DND-41 (cell line): ENCODE measurements at regions not wholly inside any gene's neighbourhood (a gene's known extent, or its start where the extent isn't known, plus 50 kb on each side); places are given as distances from the start of the nearest gene placed in this dataset.

Source experiments
- ATAC-seq: fragments of 200-7000 bp; cut with Tn5 transposase; 3 replicates; pipeline ENCODE4 v1.9.1; 2021; ENCODE audit warnings: low read depth; ENCODE audit not compliant: insufficient read depth
- DNase-seq: peaks from one replicate; pipeline ENCODE4 v3.0.0-alpha.2; 2020
- H2AFZ ChIP-seq: 2 replicates; pipeline ENCODE4 v1.6.0; 2012; ENCODE audit warnings: low read depth, low read length
- H3K27ac ChIP-seq: 2 replicates; pipeline ENCODE4 v1.5.1; 2012; ENCODE audit warnings: low read length, inconsistent platforms
- H3K27me3 ChIP-seq: fragments of 200-600 bp; sonication (generic); 2 replicates; pipeline ENCODE4 v1.6.0; 2012; ENCODE audit warnings: low read length, mild to moderate bottlenecking, inconsistent platforms; ENCODE audit not compliant: insufficient read depth, poor library complexity
- H3K36me3 ChIP-seq: 2 replicates; pipeline ENCODE4 v1.5.1; 2012; ENCODE audit warnings: low read length, inconsistent platforms; ENCODE audit not compliant: insufficient read depth
- H3K4me1 ChIP-seq: 2 replicates; pipeline ENCODE4 v1.5.1; 2012; ENCODE audit warnings: mild to moderate bottlenecking, low read length; ENCODE audit not compliant: insufficient read depth
- H3K4me2 ChIP-seq: 2 replicates; pipeline ENCODE4 v1.6.0; 2012; ENCODE audit warnings: mild to moderate bottlenecking, moderate library complexity, low read length, inconsistent platforms; ENCODE audit not compliant: insufficient read depth
- H3K4me3 ChIP-seq, 2 experiments: fragments of 200-600 bp in 1 of 2; shearing (Covaris generic) in 1 of 2; 2 replicates each; pipeline ENCODE4 v1.5.1; 2012 to 2016; ENCODE audit warnings: inconsistent platforms in 2 of 2, low read length in 2 of 2, mild to moderate bottlenecking in 2 of 2, low read depth in 1 of 2, moderate library complexity in 1 of 2
- H3K79me2 ChIP-seq: 2 replicates; pipeline ENCODE4 v1.6.0; 2012; ENCODE audit warnings: low read length, inconsistent platforms; ENCODE audit not compliant: insufficient read depth
- H3K9ac ChIP-seq: 2 replicates; pipeline ENCODE4 v1.6.0; 2012; ENCODE audit warnings: low read depth, mild to moderate bottlenecking, inconsistent platforms, low read length, moderate library complexity
- H3K9me3 ChIP-seq: 2 replicates; pipeline ENCODE4 v1.5.1; 2012; ENCODE audit warnings: low read length, moderate library complexity, mild to moderate bottlenecking, inconsistent platforms; ENCODE audit not compliant: insufficient read depth, severe bottlenecking
- H4K20me1 ChIP-seq: 2 replicates; pipeline ENCODE4 v1.6.0; 2012; ENCODE audit warnings: low read length; ENCODE audit not compliant: insufficient read depth
- CTCF ChIP-seq: IDR thresholded peaks from 2 replicates; pipeline ENCODE4 v1.5.1; 2012; ENCODE audit warnings: borderline replicate concordance, low read length, moderate library complexity, mild to moderate bottlenecking; ENCODE audit not compliant: poor library complexity, severe bottlenecking; ENCODE audit errors: extremely low read depth
- EZH2 ChIP-seq: IDR thresholded peaks from 3 replicates; pipeline ENCODE4 v1.6.1; 2012; ENCODE audit warnings: borderline replicate concordance, low read depth, mild to moderate bottlenecking, moderate library complexity, low read length, inconsistent platforms; ENCODE audit not compliant: severe bottlenecking

GRCh38 chr1:201742955-201743805 is 85.8 kb upstream of the IPO9 start:
- DNase-seq: no peak
- H3K4me3 ChIP-seq: no peak overlapping the region
- no peak for ATAC-seq
- no peak overlapping the region for H3K9ac ChIP-seq
- no peak overlapping the region for H2AFZ ChIP-seq
- no peaks in the 10 kb centered on the region for H3K79me2 ChIP-seq
- H4K20me1 ChIP-seq: peaks cover 5% of the 10 kb centered on the region; the same call in 1 of the 2 replicates
- no peak overlapping the region for H3K27ac ChIP-seq
- peaks cover 70% of the 10 kb centered on the region for H3K27me3 ChIP-seq
- no peak for TF ChIP-seq CTCF
- TF ChIP-seq EZH2: no peak
- H3K9me3 ChIP-seq: no peaks in the 10 kb centered on the region
- no peaks in the 10 kb centered on the region for H3K4me1 ChIP-seq
- H3K36me3 ChIP-seq: no peaks in the 10 kb centered on the region
- no peak overlapping the region for H3K4me2 ChIP-seq

GRCh38 chr1:201745023-201745422 is 83.9 kb upstream of the IPO9 start:
- H3K27ac ChIP-seq: no peak overlapping the region
- no peaks in the 10 kb centered on the region for H3K36me3 ChIP-seq
- no peak for TF ChIP-seq EZH2
- no peak for TF ChIP-seq CTCF
- DNase-seq: no peak
- no peak overlapping the region for H3K4me2 ChIP-seq
- H3K4me3 ChIP-seq: no peak overlapping the region
- no peaks in the 10 kb centered on the region for H3K79me2 ChIP-seq
- H3K9ac ChIP-seq: no peak overlapping the region
- no peaks in the 10 kb centered on the region for H3K9me3 ChIP-seq
- ATAC-seq: no peak
- no peak overlapping the region for H2AFZ ChIP-seq
- H4K20me1 ChIP-seq: no peaks in the 10 kb centered on the region; the same call in 1 of the 2 replicates
- no peaks in the 10 kb centered on the region for H3K4me1 ChIP-seq
- H3K27me3 ChIP-seq: peaks cover 57% of the 10 kb centered on the region

- Histone ChIP-seq H3K9ac (no peak overlapping the region), H3K9me3 (no peaks in the 10 kb centered on the region), H3K4me1 (no peaks in the 10 kb centered on the region), H2AFZ (no peak overlapping the region), H3K4me3 (no peak overlapping the region), H3K4me2 (no peak overlapping the region), H3K79me2 (no peaks in the 10 kb centered on the region), H3K27me3 (peaks cover 49% of the 10 kb centered on the region), H4K20me1 (no peaks in the 10 kb centered on the region; the same call in 1 of the 2 replicates), H3K27ac (no peak overlapping the region), H3K36me3 (no peaks in the 10 kb centered on the region)
- TF ChIP-seq EZH2 (no peak), CTCF (no peak)
- ATAC-seq (no peak), DNase-seq (no peak)
Observed at GRCh38 chr1:201746156-201746555, 82.8 kb upstream of the IPO9 start.
